DMS53 treated with DMSO at 0.1 percent for 48 hours (cell line): ENCODE measurements at regions not wholly inside any gene's neighbourhood (a gene's known extent, or its start where the extent isn't known, plus 50 kb on each side); places are given as distances from the start of the nearest gene placed in this dataset.
"Not testable (repeated sequence)": the region's sequence is repeated elsewhere in the genome, so short reads cannot be mapped to it uniquely, and the experiment has no call there.

ENCODE experiments used
- DNase-seq: peaks from one replicate; lab custom pipeline; 2025; ENCODE audit not compliant: unreplicated experiment; lab: John Stamatoyannopoulos, UW

DNA sequence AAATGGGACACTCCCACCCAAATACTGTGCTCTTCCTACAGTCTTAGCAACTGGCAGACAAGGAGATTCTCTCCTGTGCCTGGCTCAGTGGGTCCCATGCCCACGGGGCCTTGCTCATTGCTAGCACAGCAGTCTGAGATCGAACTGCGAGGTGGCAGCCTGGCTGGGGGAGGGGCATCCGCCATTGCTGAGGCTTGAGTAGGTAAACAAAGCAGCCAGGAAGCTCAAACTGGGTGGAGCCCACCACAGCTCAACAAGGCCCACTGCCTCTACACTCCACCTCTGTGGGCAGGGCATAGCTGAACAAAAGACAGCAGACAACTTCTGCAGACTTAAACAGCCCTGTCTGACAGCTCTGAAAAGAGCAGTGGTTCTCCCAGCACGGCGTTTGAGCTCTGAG is 174.8 kb downstream of the COL12A1 start:
- DNase-seq, result not testable (repeated sequence)

DNA sequence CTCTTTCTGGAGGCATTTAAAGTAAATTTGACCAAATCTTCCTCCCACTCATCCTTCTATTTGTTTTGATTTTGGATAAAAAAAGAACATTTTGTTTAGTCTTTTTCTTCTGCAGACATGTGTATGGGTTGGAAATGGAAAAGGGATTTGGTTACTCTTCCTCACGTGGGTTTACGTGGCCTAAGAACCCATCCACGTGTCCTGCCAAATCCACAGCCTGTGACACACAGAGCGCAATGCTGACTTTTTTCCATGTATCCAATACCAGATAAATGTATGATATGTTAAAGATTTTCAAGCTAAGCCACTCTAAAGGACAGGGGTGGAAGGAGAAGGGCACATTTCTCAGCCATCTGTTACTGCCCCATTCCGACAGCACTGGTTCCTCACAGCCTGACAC is 176.5 kb downstream of the COL12A1 start:
- DNase-seq, result no peak

- no peak for DNase-seq
Measured at GRCh38 chr6:75025371-75025770, 180.5 kb downstream of the COL12A1 start.

- DNase-seq, result peak; percentile 4
Measured at GRCh38 chr6:75024828-75025227, 181.0 kb downstream of the COL12A1 start.

DNA sequence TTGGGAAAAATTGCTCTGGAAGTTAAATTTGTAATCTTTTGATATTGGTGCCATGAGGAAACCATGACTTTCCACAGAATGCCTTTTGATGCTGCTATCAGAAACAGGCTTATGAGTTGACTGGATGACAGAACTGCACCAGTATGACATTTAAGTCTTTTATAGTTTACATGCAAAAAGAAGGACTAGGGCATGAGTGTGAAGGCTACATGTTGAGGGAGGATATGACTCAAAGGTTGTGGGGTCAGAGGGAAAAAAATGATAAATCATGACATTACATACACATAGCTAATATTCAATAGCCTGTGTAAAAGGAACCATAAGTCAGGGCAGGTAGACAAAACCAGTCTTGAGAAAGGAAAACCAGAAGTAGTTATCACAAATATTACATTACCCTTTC is 182.2 kb downstream of the COL12A1 start:
- no peak for DNase-seq

DNA sequence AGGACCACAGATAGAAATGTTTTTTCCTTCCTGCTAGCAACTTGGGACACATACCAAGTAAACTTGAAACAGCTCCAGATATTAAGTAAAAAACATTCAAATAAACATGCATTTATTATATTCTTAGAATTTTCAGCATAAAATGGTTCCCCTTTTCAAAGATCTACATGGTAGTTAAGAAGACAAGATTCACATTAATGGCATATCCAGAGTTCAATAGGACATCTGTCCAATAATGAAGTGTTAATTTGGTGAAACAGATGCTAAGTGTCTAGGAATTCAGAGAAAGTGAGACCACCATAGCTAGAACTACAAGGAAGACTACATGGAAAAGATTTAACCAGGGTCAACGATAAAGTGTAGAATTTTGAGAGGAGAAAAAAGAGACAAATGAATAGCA is 184.9 kb downstream of the COL12A1 start:
- no peak for DNase-seq

- no peak for DNase-seq
Measured at GRCh38 chr6:75020376-75020775, 185.5 kb downstream of the COL12A1 start.

DNA sequence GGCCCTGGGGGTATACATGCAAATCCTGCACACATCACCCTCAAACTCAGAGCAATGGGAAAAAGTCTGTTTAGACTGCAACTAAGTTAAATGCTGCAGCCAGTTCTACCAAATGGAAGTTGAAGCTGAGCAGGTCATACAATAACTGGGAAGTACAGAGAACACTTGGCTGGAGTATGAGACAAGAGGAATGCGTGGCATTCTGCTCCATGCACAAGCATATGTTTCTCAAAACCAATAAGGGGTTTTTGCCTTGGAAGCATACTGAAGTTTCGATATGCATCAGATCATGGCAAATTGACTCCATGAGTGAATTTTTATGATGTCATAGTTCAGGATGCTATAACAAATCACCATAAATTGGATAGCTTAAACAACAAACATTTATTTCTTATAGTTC is 193.8 kb downstream of the COL12A1 start:
- DNase-seq, result no peak

DNA sequence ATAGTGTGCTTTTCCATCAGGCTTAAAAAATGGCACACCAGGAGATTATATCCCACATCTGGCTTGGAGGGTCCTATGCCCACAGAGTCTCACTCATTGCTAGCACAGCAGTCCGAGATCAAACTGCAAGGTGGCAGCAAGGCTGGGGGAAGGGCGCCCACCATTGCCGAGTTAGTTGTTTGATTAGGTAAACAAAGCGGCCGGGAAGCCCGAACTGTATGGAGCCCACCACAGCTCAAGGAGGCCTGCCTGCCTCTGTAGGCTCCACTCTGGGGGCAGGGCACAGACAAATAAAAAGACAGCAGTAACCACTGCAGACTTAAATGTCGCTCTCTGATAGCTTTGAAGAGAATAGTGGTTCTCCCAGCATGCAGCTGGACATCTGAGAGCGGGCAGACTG is 201.9 kb downstream of the COL12A1 start:
- not testable (repeated sequence) for DNase-seq

GRCh38 chr6:74997646-74998045 is 208.2 kb downstream of the COL12A1 start:
- no peak for DNase-seq

DNA sequence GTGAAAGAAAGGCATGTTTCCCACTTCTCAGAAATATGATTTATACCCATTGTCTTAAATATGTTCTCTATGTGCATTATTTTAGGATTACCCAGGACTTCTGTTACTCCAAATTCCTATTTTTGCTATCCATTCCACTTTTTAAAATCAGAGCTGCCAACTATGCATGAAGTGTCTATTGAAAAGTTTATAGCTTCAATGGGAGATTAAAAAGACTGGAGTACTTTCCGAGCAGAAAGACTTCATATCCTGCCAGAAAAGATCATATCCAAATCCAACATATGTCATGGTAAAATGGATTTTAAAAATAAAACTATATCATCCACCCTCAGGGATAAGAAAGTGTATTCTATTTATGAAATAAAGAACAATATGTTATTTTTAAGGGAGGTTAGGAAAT is 212.7 kb downstream of the COL12A1 start:
- DNase-seq, result no peak

GRCh38 chr6:74991573-74992332 is 214.1 kb downstream of the COL12A1 start:
- DNase-seq, result no peak

- DNase-seq, result no peak
Measured at GRCh38 chr6:74979065-74979766, 226.6 kb downstream of the COL12A1 start.

- DNase-seq, result no peak
Measured at GRCh38 chr6:74976701-74977100, 229.2 kb downstream of the COL12A1 start.

DNA sequence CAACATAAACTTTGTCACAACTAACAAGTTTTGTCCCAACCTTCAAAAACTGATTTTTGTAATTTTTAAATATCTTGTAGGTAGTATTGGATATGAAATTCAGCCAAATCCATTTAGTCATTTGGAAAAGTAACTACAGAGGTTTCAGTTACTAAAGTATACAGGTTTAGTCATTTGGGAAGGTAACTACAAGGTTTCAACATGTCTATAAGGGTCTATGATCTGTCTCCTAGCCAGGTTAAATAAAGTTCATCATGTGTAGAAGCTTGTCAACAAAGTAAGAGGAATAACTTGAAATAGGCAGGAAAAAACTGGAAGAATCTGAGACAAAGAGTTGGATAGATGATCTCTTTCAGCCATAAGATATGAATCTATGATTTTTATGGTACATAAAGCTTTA is 229.8 kb downstream of the COL12A1 start:
- DNase-seq, result no peak

GRCh38 chr6:74973591-74973990 is 232.3 kb downstream of the COL12A1 start:
- DNase-seq, result no peak

GRCh38 chr6:74971633-74972032 is 234.2 kb downstream of the COL12A1 start:
- no peak for DNase-seq

- peak; percentile 91 for DNase-seq
Measured at GRCh38 chr6:74969591-74970267, 236.1 kb downstream of the COL12A1 start.

DNA sequence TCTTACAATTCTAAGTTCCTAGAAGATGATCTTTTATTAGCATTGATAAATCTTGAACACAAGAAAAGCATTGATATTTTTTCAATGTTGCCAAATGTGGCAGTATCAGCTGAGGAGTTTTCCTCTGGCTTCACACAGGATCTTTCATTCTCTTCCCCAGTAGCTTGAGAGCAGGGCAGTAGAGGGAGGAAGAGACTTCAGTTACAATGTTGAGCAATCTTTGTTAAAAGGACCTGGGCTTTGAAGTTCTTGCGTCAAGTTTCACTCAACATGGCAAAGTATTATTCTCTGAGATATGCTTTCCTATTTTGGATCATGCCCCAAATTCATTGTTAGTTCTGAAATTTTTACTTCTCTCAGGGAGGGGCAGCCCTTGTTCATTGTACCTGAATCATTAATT is 238.0 kb downstream of the COL12A1 start:
- DNase-seq, result no peak

GRCh38 chr6:74966712-74967111 is 239.1 kb downstream of the COL12A1 start:
- DNase-seq, result no peak

DNA sequence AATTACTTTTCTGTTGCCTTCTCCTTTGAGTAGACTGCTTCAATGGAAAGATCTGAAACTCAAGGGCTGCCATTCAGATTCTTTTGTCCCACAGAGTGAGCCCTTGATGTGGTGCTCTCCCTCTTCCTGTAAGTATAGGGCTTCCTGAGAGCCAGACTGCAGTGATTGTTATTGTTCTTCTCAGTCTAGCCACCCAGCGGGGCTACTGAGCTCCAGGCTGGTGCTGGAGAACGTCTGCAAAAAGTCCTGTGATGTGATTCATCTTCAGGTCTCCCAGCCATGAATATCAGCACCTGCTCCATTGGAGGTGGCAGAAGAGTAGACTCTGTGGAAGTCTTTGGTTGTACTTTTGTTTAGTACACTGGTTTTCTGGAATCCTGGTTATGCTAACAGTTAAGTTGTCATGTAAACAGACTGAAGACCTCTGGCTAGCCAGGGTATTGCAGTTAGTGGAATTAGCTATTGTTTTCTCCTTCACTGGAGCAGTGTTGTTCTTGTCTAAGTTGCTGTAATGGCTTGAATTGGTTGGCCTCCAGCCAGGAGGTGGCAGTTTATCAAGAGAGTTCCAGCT is 240.9 kb downstream of the COL12A1 start:
- DNase-seq, result no peak
